ENCODE measurements at regions not wholly inside any gene's neighbourhood (a gene's known extent, or its start where the extent isn't known, plus 50 kb on each side); places are given as distances from the start of the nearest gene placed in this dataset.

- TF ChIP-seq CEBPB (IDR thresholded peaks at IDR 0.05; ENCODE audit: borderline replicate concordance in 1 of 2, low read depth in 2 of 2, low read length in 2 of 2) = no peak
- no peak for TF ChIP-seq SMAD1 (IDR thresholded peaks at IDR 0.05; ENCODE audit: low read depth, partially characterized antibody)
- TF ChIP-seq, protein P1, sequence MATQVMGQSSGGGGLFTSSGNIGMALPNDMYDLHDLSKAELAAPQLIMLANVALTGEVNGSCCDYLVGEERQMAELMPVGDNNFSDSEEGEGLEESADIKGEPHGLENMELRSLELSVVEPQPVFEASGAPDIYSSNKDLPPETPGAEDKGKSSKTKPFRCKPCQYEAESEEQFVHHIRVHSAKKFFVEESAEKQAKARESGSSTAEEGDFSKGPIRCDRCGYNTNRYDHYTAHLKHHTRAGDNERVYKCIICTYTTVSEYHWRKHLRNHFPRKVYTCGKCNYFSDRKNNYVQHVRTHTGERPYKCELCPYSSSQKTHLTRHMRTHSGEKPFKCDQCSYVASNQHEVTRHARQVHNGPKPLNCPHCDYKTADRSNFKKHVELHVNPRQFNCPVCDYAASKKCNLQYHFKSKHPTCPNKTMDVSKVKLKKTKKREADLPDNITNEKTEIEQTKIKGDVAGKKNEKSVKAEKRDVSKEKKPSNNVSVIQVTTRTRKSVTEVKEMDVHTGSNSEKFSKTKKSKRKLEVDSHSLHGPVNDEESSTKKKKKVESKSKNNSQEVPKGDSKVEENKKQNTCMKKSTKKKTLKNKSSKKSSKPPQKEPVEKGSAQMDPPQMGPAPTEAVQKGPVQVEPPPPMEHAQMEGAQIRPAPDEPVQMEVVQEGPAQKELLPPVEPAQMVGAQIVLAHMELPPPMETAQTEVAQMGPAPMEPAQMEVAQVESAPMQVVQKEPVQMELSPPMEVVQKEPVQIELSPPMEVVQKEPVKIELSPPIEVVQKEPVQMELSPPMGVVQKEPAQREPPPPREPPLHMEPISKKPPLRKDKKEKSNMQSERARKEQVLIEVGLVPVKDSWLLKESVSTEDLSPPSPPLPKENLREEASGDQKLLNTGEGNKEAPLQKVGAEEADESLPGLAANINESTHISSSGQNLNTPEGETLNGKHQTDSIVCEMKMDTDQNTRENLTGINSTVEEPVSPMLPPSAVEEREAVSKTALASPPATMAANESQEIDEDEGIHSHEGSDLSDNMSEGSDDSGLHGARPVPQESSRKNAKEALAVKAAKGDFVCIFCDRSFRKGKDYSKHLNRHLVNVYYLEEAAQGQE (IDR thresholded peaks at IDR 0.05; ENCODE audit: low read depth, low read length) = no peak
- no peak for TF ChIP-seq POLR2A (IDR thresholded peaks at IDR 0.05; ENCODE audit: low read depth, low read length)
- TF ChIP-seq TBL1XR1 (IDR thresholded peaks at IDR 0.05; ENCODE audit: low read depth, low read length) = no peak
- no peak for TF ChIP-seq SP1 (IDR thresholded peaks at IDR 0.05; ENCODE audit: low read depth, low read length)
- no peak for TF ChIP-seq HDGF (IDR thresholded peaks at IDR 0.05)
- TF ChIP-seq SPI1 (IDR thresholded peaks at IDR 0.05; ENCODE audit: borderline replicate concordance, insufficient read depth, low read depth, low read length) = no peak
Observed at GRCh38 chr11:39968071-39968470, 1491.4 kb downstream of the LRRC4C start.
